SK-N-SH (cell line): ENCODE measurements at regions not wholly inside any gene's neighbourhood (a gene's known extent, or its start where the extent isn't known, plus 50 kb on each side); places are given as distances from the start of the nearest gene placed in this dataset.
A peak's percentile ranks its signal among the peaks of the same experiment; 100 is the strongest.

Experiments used
- CTCF ChIA-PET: fragments of 300-600, 350-600 bp; formaldehyde crosslinking; extraction: SDS; loops from one replicate; lab custom pipeline; 2021; lab: Yijun Ruan, JAX
- POLR2A ChIA-PET: fragments of 350-600 bp; sonication (Branson Sonifier 250); formaldehyde crosslinking; extraction: SDS; loops from one replicate; lab custom pipeline; 2020; ENCODE audit warnings: antibody characterized with exemption, inconsistent platforms; lab: Yijun Ruan, JAX
- DNase-seq: peaks from one replicate; pipeline ENCODE4 v3.0.0; 2012
- H2AFZ ChIP-seq: fragments of 200-600 bp; sonication (generic); 2 replicates; pipeline ENCODE4 v1.8.1; 2016; ENCODE audit warnings: antibody characterized with exemption, mild to moderate bottlenecking, low read depth
- H3F3A ChIP-seq: fragments of 200-600 bp; sonication (generic); replicated peaks from 2 replicates; pipeline ENCODE3; 2016; ENCODE audit warnings: antibody characterized with exemption, mild to moderate bottlenecking; ENCODE audit not compliant: insufficient read depth
- H3K27ac ChIP-seq, 2 experiments: fragments of 200-500 bp in 1 of 2; fragments of 200-600 bp in 1 of 2; sonication (Bioruptor generic) in 1 of 2; sonication (generic), shearing (Covaris generic) in 1 of 2; 2 replicates each; pipeline versions ENCODE4 v1.5.1 to v1.6.1; 2014 to 2016; ENCODE audit warnings: low read depth in 2 of 2, inconsistent platforms in 1 of 2, low read length in 1 of 2, mild to moderate bottlenecking in 1 of 2, mixed read lengths in 1 of 2
- H3K27me3 ChIP-seq: fragments of 200-600 bp; sonication (generic), shearing (Covaris generic); 2 replicates; pipeline ENCODE4 v1.6.1; 2016; ENCODE audit warnings: mixed run types; ENCODE audit not compliant: insufficient read depth
- H3K36me3 ChIP-seq, 2 experiments: fragments of 200-500 bp in 1 of 2; fragments of 200-600 bp in 1 of 2; sonication (Bioruptor generic) in 1 of 2; sonication (generic) in 1 of 2; replicated peaks in 1 of 2; 2 replicates each; pipeline versions ENCODE3 to v1.5.1; 2014 to 2016; ENCODE audit warnings: low read length in 1 of 2, mild to moderate bottlenecking in 1 of 2; ENCODE audit not compliant: insufficient read depth in 2 of 2, control insufficient read depth in 1 of 2
- H3K4me1 ChIP-seq, 2 experiments: fragments of 200-500 bp in 1 of 2; fragments of 200-600 bp in 1 of 2; sonication (Bioruptor generic) in 1 of 2; sonication (generic), shearing (Covaris generic) in 1 of 2; 2 replicates each; pipeline versions ENCODE4 v1.5.1 to v1.6.1; 2014 to 2016; ENCODE audit warnings: low read depth in 1 of 2, low read length in 1 of 2, mixed run types in 1 of 2; ENCODE audit not compliant: insufficient read depth in 2 of 2, control insufficient read depth in 1 of 2
- H3K4me2 ChIP-seq: fragments of 200-600 bp; sonication (generic), shearing (Covaris generic); 2 replicates; pipeline ENCODE4 v1.6.1; 2017; ENCODE audit warnings: mixed run types
- H3K4me3 ChIP-seq, 2 experiments: fragments of 200-500 bp in 1 of 2; fragments of 200-600 bp in 1 of 2; sonication (Bioruptor generic) in 1 of 2; sonication (generic), shearing (Covaris generic) in 1 of 2; 2 replicates each; pipeline versions ENCODE4 v1.5.1 to v1.8.1; 2014 to 2016; ENCODE audit warnings: low read depth in 2 of 2, inconsistent platforms in 1 of 2, low read length in 1 of 2, mild to moderate bottlenecking in 1 of 2, mixed read lengths in 1 of 2, moderate library complexity in 1 of 2
- H3K79me2 ChIP-seq: fragments of 200-600 bp; sonication (generic); 2 replicates; pipeline ENCODE4 v1.8.1; 2017; ENCODE audit warnings: mild to moderate bottlenecking; ENCODE audit not compliant: insufficient read depth
- H3K9ac ChIP-seq: fragments of 200-600 bp; sonication (generic); 2 replicates; pipeline ENCODE4 v1.6.1; 2017; ENCODE audit warnings: mixed run types
- H3K9me2 ChIP-seq: fragments of 200-600 bp; sonication (generic); 2 replicates; pipeline ENCODE4 v1.6.1; 2017; ENCODE audit warnings: mixed run types
- H3K9me3 ChIP-seq: fragments of 200-600 bp; sonication (generic); 2 replicates; pipeline ENCODE4 v1.6.1; 2017; ENCODE audit warnings: mixed run types, mild to moderate bottlenecking, moderate library complexity
- H4K20me1 ChIP-seq: fragments of 200-600 bp; sonication (generic); 2 replicates; pipeline ENCODE4 v1.6.1; 2017; ENCODE audit warnings: mild to moderate bottlenecking, mixed run types; ENCODE audit not compliant: insufficient read depth
- CHD2 ChIP-seq: fragments of 150-350 bp; IDR thresholded peaks from 2 replicates; pipeline ENCODE4 v1.6.1; 2018; ENCODE audit warnings: low read length; ENCODE audit not compliant: partially characterized antibody
- EZH2phosphoT487 ChIP-seq: fragments of 200-600 bp; sonication (generic); IDR thresholded peaks from 2 replicates; pipeline ENCODE4 v1.6.1; 2017; ENCODE audit warnings: low read depth, mixed run types, mild to moderate bottlenecking, antibody characterized with exemption, moderate library complexity, borderline replicate concordance
- FOXJ3 ChIP-seq: sonication (generic); formaldehyde crosslinking; IDR thresholded peaks from 2 replicates; pipeline ENCODE4 v1.5.1; 2020; ENCODE audit warnings: mild to moderate bottlenecking, missing genetic modification reagents
- GATA2 ChIP-seq: sonication (generic); formaldehyde crosslinking; IDR thresholded peaks from 2 replicates; pipeline ENCODE4 v1.5.0; 2020; ENCODE audit warnings: mild to moderate bottlenecking, missing genetic modification reagents
- IRF3 ChIP-seq: fragments of 150-350 bp; IDR thresholded peaks from 2 replicates; pipeline ENCODE4 v1.6.1; 2016; ENCODE audit warnings: mild to moderate bottlenecking, low read depth, low read length
- MXI1 ChIP-seq: IDR thresholded peaks from 2 replicates; pipeline ENCODE4 v1.6.1; 2012; ENCODE audit warnings: mild to moderate bottlenecking, low read depth, low read length, improper control_type of control experiment
- NFIC ChIP-seq: IDR thresholded peaks from 2 replicates; pipeline ENCODE4 v1.4.0; 2012; ENCODE audit warnings: borderline replicate concordance
- NRF1 ChIP-seq: IDR thresholded peaks from 2 replicates; pipeline ENCODE4 v1.6.1; 2012; ENCODE audit warnings: low read depth, mild to moderate bottlenecking, low read length
- POLR2AphosphoS5 ChIP-seq: IDR thresholded peaks from 2 replicates; pipeline ENCODE4 v1.6.1; 2012; ENCODE audit warnings: low read depth, low read length
- RAD21 ChIP-seq: IDR thresholded peaks from 2 replicates; pipeline ENCODE4 v1.6.1; 2012; ENCODE audit warnings: mild to moderate bottlenecking, low read length
- TCF12 ChIP-seq: IDR thresholded peaks from 2 replicates; pipeline ENCODE4 v1.4.0; 2012
- TEAD4 ChIP-seq: IDR thresholded peaks from 2 replicates; pipeline ENCODE4 v1.4.0; 2012; ENCODE audit warnings: mild to moderate bottlenecking, borderline replicate concordance; ENCODE audit not compliant: insufficient read depth
- USF1 ChIP-seq: IDR thresholded peaks from 2 replicates; pipeline ENCODE4 v1.4.0; 2012; ENCODE audit warnings: low read depth, borderline replicate concordance
- YY1 ChIP-seq: IDR thresholded peaks from 2 replicates; pipeline ENCODE4 v1.4.0; 2012; ENCODE audit warnings: low read depth, mild to moderate bottlenecking
- WGBS: methylation state at CpG from one replicate; pipeline ENCODE4 v1.1.6; 2017; ENCODE audit warnings: low lambda C conversion rate; 5-methylcytosine and 5-hydroxymethylcytosine counted together
- TF ChIP-seq, protein P1 (sequence below): IDR thresholded peaks from 2 replicates; pipeline ENCODE4 v1.4.0; 2012; ENCODE audit warnings: low read depth
- TF ChIP-seq, protein P2 (sequence below): IDR thresholded peaks from 2 replicates; pipeline ENCODE4 v1.6.1; 2012; ENCODE audit warnings: mild to moderate bottlenecking, low read depth, low read length, moderate library complexity

DNA sequence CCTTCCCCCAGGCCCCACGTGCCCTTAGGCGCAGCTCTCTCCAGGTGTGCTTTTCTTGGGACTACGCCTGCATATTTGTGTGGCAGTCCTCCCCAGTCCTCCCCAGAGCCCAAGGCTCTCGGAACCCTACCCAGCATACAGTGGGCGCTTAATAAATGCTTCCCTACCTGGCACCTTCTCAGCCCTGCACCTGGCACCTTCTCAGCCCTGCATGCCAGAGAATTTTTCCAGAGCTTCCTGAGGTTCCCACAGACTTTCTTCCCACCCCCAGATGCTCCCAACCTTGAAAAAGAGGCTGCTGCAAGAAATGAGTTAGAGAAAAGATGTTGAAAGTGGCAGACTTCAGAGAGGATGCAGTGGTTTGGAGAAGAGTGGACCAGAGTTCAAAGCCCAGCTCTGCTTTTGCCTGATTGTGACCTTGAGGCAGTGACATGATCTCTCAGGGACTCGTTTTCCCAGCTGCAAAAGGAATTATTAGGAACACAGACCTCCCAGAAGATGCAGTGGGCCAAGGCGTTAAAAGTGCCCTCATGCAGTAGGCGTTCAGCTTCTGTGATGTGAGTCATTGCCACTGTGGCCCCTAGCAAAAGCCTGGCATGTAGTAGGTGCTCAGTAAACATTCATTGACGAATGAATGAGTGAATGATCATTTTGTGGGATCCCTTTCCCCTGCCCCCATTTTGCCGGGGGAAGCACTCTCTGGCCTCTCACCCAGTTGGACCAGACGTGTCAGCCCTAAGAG, 167.2 kb downstream of the PHETA1 start:
- H2AFZ ChIP-seq, result no peak overlapping the region
- no peaks in the 10 kb centered on the region for H3K79me2 ChIP-seq
- H3F3A ChIP-seq, result no peaks in the 10 kb centered on the region
- ChIA-PET POLR2A (interaction anchor here (0.8 kb wide), 1 partner anchor 9 kb away, joined by 3 read pairs; no protein-coding TSS in a partner anchor), CTCF (interaction anchor here (0.6 to 1.8 kb wide), 4 partner anchors 9 to 192 kb away, joined by 3 to 8 read pairs (median 3); no protein-coding TSS in a partner anchor)
- TF ChIP-seq POLR2AphosphoS5, result no peak
- TF ChIP-seq USF1, result no peak
- TF ChIP-seq YY1, result no peak
- TF ChIP-seq EZH2phosphoT487, result no peak
- no peak for TF ChIP-seq MXI1
- TF ChIP-seq IRF3, result no peak
- no peak for TF ChIP-seq CHD2
- TF ChIP-seq TCF12, result no peak
- TF ChIP-seq RAD21, result no peak
- TF ChIP-seq, protein P1, sequence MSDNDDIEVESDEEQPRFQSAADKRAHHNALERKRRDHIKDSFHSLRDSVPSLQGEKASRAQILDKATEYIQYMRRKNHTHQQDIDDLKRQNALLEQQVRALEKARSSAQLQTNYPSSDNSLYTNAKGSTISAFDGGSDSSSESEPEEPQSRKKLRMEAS, result no peak
- H3K9me2 ChIP-seq, result no peaks in the 10 kb centered on the region
- no peak for DNase-seq
- H3K27ac ChIP-seq, result peak overlapping the region in 1 of 2 experiments; percentile 66; a peak in 2 of 4 replicates
- 43% methylated on average over 11 of the region's 11 CpGs for WGBS
- no peaks in the 10 kb centered on the region for H3K36me3 ChIP-seq
- peaks cover 0 to 36% of the 10 kb centered on the region in 2 experiments; a peak in 1 of 4 replicates for H3K4me1 ChIP-seq
- H3K9ac ChIP-seq, result no peak overlapping the region
- H3K27me3 ChIP-seq, result no peaks in the 10 kb centered on the region
- no peaks in the 10 kb centered on the region for H4K20me1 ChIP-seq
- H3K9me3 ChIP-seq, result no peaks in the 10 kb centered on the region
- no peak overlapping the region for H3K4me2 ChIP-seq
- H3K4me3 ChIP-seq, result no peak overlapping the region

- DNase-seq, result peak; percentile 84
- H4K20me1 ChIP-seq, result no peaks in the 10 kb centered on the region
- no peak overlapping the region for H2AFZ ChIP-seq
- no peaks in the 10 kb centered on the region for H3K9me2 ChIP-seq
- peaks cover 0 to 36% of the 10 kb centered on the region in 2 experiments; a peak in 1 of 4 replicates for H3K4me1 ChIP-seq
- CTCF ChIA-PET, result interaction anchor here (0.8 to 1.8 kb wide), 3 partner anchors 9 to 111 kb away, joined by 3 to 8 read pairs (median 3); no protein-coding TSS in a partner anchor
- WGBS, result 13% methylated on average over 4 of the region's 9 CpGs
- peak overlapping the region in 1 of 2 experiments; percentile 66; a peak in 2 of 4 replicates for H3K27ac ChIP-seq
- H3K27me3 ChIP-seq, result 0 out of 2 replicates have a peak, but pooled peaks cover 5% of the 10 kb centered on the region
- no peak overlapping the region for H3K4me3 ChIP-seq
- no peaks in the 10 kb centered on the region for H3K79me2 ChIP-seq
- H3K9ac ChIP-seq, result no peak overlapping the region
- TF ChIP-seq RAD21 (peak; percentile 18; the same call in 1 of the 2 replicates), NRF1 (no peak), EZH2phosphoT487 (no peak), TEAD4 (no peak), NFIC (no peak), FOXJ3 (0 out of 2 replicates have a peak, but pooled peaks have one; percentile 23), GATA2 (CRISPR knock-in tag) (peak; percentile 31; the same call in 1 of the 2 replicates), TCF12 (peak; percentile 2; the same call in 1 of the 2 replicates)
- TF ChIP-seq, protein P1, result no peak
- TF ChIP-seq, protein P2, sequence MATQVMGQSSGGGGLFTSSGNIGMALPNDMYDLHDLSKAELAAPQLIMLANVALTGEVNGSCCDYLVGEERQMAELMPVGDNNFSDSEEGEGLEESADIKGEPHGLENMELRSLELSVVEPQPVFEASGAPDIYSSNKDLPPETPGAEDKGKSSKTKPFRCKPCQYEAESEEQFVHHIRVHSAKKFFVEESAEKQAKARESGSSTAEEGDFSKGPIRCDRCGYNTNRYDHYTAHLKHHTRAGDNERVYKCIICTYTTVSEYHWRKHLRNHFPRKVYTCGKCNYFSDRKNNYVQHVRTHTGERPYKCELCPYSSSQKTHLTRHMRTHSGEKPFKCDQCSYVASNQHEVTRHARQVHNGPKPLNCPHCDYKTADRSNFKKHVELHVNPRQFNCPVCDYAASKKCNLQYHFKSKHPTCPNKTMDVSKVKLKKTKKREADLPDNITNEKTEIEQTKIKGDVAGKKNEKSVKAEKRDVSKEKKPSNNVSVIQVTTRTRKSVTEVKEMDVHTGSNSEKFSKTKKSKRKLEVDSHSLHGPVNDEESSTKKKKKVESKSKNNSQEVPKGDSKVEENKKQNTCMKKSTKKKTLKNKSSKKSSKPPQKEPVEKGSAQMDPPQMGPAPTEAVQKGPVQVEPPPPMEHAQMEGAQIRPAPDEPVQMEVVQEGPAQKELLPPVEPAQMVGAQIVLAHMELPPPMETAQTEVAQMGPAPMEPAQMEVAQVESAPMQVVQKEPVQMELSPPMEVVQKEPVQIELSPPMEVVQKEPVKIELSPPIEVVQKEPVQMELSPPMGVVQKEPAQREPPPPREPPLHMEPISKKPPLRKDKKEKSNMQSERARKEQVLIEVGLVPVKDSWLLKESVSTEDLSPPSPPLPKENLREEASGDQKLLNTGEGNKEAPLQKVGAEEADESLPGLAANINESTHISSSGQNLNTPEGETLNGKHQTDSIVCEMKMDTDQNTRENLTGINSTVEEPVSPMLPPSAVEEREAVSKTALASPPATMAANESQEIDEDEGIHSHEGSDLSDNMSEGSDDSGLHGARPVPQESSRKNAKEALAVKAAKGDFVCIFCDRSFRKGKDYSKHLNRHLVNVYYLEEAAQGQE, result no peak
- H3K36me3 ChIP-seq, result no peaks in the 10 kb centered on the region
- no peaks in the 10 kb centered on the region for H3K9me3 ChIP-seq
- POLR2A ChIA-PET, result interaction anchor here (0.8 kb wide), 1 partner anchor 10 kb away, joined by 3 read pairs; no protein-coding TSS in a partner anchor
- H3F3A ChIP-seq, result no peaks in the 10 kb centered on the region
- H3K4me2 ChIP-seq, result no peak overlapping the region
Measured at GRCh38 chr12:111201036-111201435, 167.9 kb downstream of the PHETA1 start.
